ENCODE measurements at regions not wholly inside any gene's neighbourhood (a gene's known extent, or its start where the extent isn't known, plus 50 kb on each side); places are given as distances from the start of the nearest gene placed in this dataset.
"Not testable (repeated sequence)": the region's sequence is repeated elsewhere in the genome, so short reads cannot be mapped to it uniquely, and the experiment has no call there.

- DNase-seq = no peak
Measured at GRCh38 chr13:87878706-87879105, 207.5 kb downstream of the SLITRK5 start.

GRCh38 chr13:87884884-87885283 is 213.7 kb downstream of the SLITRK5 start:
- no peak for DNase-seq

DNA sequence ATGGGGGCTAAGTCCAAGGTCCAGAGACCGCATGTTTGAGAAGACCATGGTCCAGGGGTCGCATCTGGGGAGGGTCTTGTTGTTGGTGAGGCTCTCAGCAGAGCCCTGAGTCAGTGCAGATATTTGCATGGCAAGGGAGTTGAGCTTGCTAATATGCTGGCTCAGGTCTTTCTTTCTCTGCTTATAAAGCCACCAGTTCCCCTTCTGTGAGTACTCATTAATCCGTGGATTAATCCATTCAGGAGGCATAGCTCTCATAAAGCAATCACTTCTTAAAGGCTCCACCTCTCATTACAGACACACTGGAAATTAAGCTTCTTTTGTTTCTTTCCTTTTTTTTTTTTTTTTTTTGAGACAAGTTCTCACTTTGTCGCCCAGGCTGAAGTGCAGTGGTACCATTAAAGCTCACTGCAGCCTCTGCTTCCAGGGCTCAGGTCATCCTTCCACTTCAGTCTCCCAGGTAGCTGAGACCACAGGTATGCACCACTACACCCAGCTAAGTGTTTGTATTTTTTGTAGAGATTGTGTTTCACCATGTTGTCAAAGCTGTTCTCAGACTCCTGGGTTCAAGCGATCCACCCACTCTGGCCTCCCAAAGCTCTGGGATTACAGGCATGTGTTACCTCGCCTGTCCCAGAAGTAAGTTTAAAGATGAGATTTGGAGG is 216.4 kb downstream of the SLITRK5 start:
- DNase-seq = no peak

DNA sequence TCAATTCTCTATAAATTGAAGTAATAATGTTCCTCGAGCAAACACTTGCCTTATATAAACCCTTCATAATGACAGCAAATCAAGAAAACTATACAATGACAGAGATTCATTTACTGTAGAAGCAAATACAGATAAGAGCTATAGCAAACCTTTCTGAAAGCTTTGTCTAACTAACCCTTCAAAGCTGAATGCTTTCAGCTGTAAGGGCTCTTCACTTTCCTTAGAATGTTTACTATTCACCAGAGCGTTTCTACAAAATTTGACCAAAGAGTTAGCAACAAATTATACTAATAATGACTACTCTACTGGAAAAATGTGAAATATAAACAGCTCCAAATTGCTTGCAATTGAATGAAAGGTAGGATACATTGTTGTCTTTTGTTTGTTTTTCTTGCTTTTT is 218.1 kb downstream of the SLITRK5 start:
- no peak for DNase-seq

- no peak for DNase-seq
Measured at GRCh38 chr13:87893186-87893585, 222.0 kb downstream of the SLITRK5 start.

DNA sequence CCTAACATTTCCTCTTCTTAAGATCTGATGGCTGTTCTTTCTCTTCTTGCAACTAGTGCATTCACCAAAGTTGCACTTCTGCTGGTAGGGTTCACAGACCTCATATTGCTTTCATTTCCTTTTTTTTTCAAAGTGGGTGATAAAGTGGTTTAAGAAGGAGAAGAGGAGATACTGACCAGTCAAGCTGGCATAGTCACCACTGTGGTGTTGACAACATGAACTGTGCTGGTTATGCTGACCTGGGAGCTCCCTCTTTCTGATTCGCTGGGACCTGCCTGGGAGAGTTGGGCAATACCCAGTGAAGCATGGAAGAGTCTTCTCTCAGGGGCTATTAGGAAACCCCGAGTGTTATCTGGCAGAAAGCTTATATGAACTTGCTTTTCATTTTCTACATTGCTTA is 222.9 kb downstream of the SLITRK5 start:
- DNase-seq = no peak

DNA sequence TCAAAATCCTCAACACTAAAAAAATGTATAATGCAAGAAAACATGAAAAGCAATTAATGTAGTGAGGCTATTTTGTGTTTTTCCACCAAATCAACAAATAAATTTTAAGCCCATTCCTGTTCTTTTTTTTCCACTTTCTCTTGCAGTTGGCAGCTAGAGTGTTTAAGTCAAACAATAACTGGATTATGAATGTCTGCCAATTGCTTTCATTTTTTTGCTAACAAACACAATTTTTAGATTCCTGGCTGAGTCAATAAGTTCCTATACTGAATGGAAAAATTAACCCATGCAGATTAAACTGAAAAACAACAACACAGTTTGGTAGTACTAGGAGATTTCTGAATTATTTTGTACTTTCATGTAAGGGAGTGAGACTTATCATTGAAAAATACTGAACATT is 232.4 kb downstream of the SLITRK5 start:
- no peak for DNase-seq

- no peak for DNase-seq
Measured at GRCh38 chr13:87906411-87906810, 235.2 kb downstream of the SLITRK5 start.

GRCh38 chr13:87907202-87907601 is 236.0 kb downstream of the SLITRK5 start:
- DNase-seq = no peak

DNA sequence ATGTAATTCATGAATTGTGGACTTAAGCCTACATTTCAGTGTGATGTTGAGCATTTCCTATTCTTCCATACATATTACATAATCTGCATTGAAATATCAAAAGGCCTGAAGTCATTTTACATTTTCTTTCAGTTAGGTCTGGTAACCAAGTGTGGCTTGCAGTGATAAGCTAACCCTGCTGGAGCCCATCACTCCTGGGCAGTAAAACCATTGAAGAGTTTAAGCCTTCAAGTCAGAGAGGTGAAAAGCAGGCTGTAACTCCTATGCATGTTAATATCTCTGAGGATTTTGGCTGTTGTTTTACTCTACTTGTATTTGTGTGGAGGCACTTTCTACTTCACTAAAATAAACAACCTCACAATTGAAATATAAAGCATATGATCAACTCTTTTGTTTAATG is 248.8 kb downstream of the SLITRK5 start:
- DNase-seq = no peak

DNA sequence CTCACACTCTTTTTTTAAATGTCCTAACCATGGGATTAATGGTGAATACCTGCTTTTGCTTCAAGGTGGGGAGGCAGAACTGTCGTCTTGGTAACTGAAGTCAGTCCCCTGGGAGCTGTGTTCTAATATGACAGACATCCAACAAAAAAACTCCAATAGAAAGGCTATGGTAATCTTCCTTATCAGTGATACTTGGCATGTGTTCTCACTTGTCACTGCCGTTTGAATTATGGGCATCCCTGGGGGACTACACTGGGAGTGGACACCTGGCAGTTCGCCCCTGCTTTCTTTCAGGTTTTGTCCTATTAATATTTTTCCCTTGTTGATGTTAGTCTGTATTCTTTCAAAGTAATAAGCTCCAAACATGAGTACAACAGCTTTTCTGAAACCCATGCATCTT is 252.6 kb downstream of the SLITRK5 start:
- DNase-seq = no peak

DNA sequence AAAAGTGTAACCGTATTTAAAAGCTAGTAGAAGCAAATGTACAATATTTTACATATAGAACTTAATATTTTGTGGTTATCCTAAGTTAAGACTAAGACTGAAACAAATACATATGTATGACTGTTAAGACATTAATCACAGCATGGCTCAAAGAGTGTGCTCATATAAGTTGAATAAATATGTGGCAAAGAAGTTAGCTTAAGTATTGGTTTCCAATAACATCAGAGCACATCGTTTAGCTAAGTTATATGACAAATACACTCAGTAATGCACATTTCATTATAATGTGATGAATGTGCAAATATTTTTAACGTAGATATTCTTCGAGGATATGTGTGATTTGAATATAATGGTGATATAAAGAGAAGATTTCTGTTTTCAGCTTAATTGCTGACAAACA is 253.8 kb downstream of the SLITRK5 start:
- DNase-seq = no peak

GRCh38 chr13:87940776-87941175 is 269.6 kb downstream of the SLITRK5 start:
- DNase-seq = no peak

DNA sequence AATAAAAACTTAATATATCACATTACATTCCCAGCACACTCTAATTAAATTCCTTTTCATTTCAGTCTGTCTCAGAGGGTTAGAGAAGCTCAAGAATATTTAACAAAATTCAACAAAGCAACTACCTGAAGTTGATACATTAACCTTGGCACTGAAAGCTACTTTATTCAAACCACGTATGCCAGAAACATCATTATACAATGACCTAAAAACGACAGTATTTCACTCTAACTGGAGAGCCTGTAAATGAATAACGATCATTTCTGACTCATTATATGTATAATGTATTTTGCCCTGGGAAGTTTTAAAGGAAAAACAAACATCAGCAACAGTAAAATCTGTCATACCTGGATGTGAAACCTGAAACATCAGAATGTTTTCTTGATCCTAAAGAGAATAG is 270.1 kb downstream of the SLITRK5 start:
- DNase-seq = no peak

DNA sequence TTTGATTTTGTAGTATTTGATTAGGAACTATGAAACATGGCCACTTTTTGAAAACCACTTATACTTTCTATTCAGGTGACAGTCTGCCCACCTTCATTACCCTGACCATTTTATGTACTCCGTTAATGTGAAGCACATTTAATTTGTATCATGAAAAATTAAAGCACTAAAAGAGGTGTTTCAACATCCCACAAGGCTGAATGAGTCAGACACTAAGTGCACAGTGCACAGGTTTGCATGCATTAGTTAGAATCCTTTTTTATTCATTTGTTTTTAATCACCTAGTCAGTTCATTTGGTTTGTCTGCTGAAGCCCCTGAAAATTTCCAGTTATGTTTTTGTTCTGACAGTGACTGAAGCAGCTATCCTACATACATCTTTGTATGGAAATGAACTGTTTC is 271.0 kb downstream of the SLITRK5 start:
- DNase-seq = no peak

DNA sequence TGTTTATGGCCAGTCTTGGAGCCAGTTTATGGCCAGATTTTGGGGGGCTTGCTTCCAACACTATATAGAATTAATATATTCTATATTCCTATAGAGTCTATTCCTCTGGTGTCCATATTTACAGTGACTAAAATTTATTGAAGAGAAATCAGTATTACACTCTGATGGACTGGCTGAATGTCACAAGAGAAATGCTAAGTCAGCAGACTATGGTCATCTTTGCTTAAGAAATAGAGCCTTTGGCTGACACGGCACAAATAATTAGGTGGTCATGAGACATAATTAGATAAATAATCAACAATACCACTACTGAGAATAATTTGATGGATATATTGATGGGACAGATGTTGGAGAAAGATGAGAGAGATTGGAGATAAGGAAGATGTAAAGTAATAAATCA is 272.9 kb downstream of the SLITRK5 start:
- no peak for DNase-seq

GRCh38 chr13:87952377-87952776 is 281.2 kb downstream of the SLITRK5 start:
- DNase-seq = no peak

DNA sequence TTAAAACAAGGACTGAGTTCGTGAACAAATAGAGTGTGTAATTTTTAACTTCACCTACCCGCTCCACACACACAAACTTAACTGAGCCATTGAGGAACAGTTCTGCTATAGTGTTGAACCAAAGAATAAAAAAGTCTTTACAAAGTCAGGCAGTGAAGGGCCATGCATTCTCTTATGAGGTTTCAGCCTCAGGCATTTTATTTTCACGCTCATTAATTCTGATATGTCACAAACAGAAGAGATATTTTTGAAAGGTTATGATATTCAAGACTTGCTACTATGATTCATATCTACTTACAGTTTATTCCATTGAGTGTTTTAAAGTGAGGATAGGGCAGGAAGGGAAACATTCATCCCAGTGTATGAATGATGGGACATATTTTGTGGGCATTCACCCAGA is 282.2 kb downstream of the SLITRK5 start:
- no peak for DNase-seq

GRCh38 chr13:87954091-87954490 is 282.9 kb downstream of the SLITRK5 start:
- DNase-seq = no peak

DNA sequence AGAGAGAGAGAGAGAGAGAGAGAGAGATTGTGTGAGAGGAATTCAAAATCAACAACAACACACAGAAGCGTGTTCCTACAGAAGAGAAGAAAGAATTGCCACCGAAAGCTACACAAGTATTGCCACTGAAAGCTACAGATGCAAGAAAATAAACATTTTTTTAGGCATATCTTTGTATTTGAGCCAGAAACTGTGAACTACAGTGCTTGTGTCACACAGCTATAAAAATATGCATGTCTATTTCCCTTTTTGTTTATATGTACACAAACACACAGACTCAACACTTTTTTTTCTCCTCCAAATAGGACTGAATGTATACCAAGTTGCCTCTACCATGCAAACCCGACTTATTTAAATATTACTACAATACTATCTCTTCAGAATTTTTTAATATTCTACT is 290.4 kb downstream of the SLITRK5 start:
- DNase-seq = no peak

GRCh38 chr13:87972568-87972967 is 301.4 kb downstream of the SLITRK5 start:
- no peak for DNase-seq

- no peak for DNase-seq
Measured at GRCh38 chr13:87975035-87975434, 303.9 kb downstream of the SLITRK5 start.

DNA sequence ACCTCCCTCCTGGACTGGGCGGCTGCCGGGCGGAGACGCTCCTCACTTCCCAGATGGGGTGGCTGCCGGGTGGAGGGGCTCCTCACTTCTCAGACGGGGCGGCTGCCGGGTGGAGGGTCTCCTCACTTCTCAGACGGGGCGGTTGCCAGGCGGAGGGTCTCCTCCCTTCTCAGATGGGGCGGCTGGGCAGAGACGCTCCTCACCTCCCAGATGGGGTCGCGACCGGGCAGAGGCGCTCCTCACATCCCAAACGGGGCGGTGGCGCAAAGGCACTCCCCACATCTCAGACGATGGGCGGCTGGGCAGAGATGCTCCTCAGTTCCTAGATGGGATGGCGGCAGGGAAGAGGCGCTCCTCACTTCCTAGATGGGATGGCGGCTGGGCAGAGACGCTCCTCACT is 305.5 kb downstream of the SLITRK5 start:
- not testable (repeated sequence) for DNase-seq

- DNase-seq = no peak
Measured at GRCh38 chr13:87981416-87981815, 310.2 kb downstream of the SLITRK5 start.

DNA sequence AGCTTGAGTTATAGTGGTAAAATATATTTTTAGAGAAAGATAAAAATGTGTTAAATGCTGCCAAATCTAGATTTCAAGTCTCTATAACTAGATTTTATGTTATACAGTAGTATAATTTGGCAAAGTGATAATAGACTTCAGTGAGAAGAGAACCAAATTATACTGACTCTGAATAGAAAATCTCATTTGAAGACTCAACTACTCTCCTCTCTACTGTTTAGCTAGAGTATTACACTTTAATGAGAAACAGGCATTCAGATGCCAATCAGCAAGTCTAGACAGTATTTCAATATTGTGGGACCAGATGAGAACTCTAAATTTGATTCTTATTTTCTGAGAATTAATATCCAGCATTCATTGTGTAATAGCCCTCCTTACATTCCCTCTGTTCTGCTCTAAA is 311.2 kb downstream of the SLITRK5 start:
- no peak for DNase-seq

Measured in CD4-positive, alpha-beta T cell treated with Interleukin-10 for 1 hour (primary cell).